ENCODE measurements at regions not wholly inside any gene's neighbourhood (a gene's known extent, or its start where the extent isn't known, plus 50 kb on each side); places are given as distances from the start of the nearest gene placed in this dataset.

GRCh38 chr4:168028970-168029597, 63.3 kb upstream of the ANXA10 start:
- H3K27me3 ChIP-seq (ENCODE audit: insufficient read depth, low read length) = no peaks in the 10 kb centered on the region

GRCh38 chr4:168037676-168038075, 54.7 kb upstream of the ANXA10 start:
- no peaks in the 10 kb centered on the region for H3K36me3 ChIP-seq (ENCODE audit: insufficient read depth, low read length)
- H2AFZ ChIP-seq (ENCODE audit: low read depth, low read length) = no peak overlapping the region
- no peaks in the 10 kb centered on the region for H3K9me3 ChIP-seq (ENCODE audit: low read length)
- no peaks in the 10 kb centered on the region for H3K27me3 ChIP-seq (ENCODE audit: insufficient read depth, low read length)
- no peak overlapping the region for H3K4me3 ChIP-seq (ENCODE audit: low read length)
- no peaks in the 10 kb centered on the region for H3K4me1 ChIP-seq (ENCODE audit: insufficient read depth, low read length)

More at GRCh38 chr4:168028970-168029597, 63.3 kb upstream of the ANXA10 start:
- Histone ChIP-seq H3K36me3 (ENCODE audit: insufficient read depth, low read length) (no peaks in the 10 kb centered on the region), H3K9me3 (ENCODE audit: low read length) (no peaks in the 10 kb centered on the region), H2AFZ (ENCODE audit: low read depth, low read length) (no peak overlapping the region), H3K4me1 (ENCODE audit: insufficient read depth, low read length) (no peaks in the 10 kb centered on the region), H3K4me3 (ENCODE audit: low read length) (no peak overlapping the region)

- H2AFZ ChIP-seq (ENCODE audit: low read depth, low read length) = no peak overlapping the region
- H3K4me3 ChIP-seq (ENCODE audit: low read length) = no peak overlapping the region
- no peaks in the 10 kb centered on the region for H3K36me3 ChIP-seq (ENCODE audit: insufficient read depth, low read length)
- no peaks in the 10 kb centered on the region for H3K9me3 ChIP-seq (ENCODE audit: low read length)
- H3K4me1 ChIP-seq (ENCODE audit: insufficient read depth, low read length) = no peaks in the 10 kb centered on the region
- no peaks in the 10 kb centered on the region for H3K27me3 ChIP-seq (ENCODE audit: insufficient read depth, low read length)
These were observed 52.7 kb upstream of the ANXA10 start for GRCh38 chr4:168039593-168039992.

Data from neuron (in vitro differentiated cells).